Cerebellar nuclear complex (tissue), 1 donor: ENCODE measurements at regions not wholly inside any gene's neighbourhood (a gene's known extent, or its start where the extent isn't known, plus 50 kb on each side); places are given as distances from the start of the nearest gene placed in this dataset.

Experiments
- DNase-seq, 2 experiments: peaks; one replicate each; lab custom pipeline; 2025; lab: John Stamatoyannopoulos, UW

GRCh38 chr17:31715446-31715845, 143.6 kb downstream of the COPRS start:
- no peak for DNase-seq

- DNase-seq, result no peak
These were observed 154.6 kb downstream of the COPRS start for GRCh38 chr17:31704483-31704882.

- no peak for DNase-seq
These were observed 157.0 kb downstream of the COPRS start for GRCh38 chr17:31702041-31702440.

- no peak for DNase-seq
These were observed 158.1 kb downstream of the COPRS start for GRCh38 chr17:31700973-31701372.

GRCh38 chr17:31699886-31700285, 159.2 kb downstream of the COPRS start:
- DNase-seq, result no peak

- DNase-seq, result no peak
These were observed 159.8 kb downstream of the COPRS start for GRCh38 chr17:31699281-31699680.

GRCh38 chr17:31698751-31699150, 160.3 kb downstream of the COPRS start:
- DNase-seq, result no peak

- no peak for DNase-seq
These were observed 161.2 kb downstream of the COPRS start for GRCh38 chr17:31697838-31698237.

- DNase-seq, result no peak
These were observed 162.2 kb downstream of the COPRS start for GRCh38 chr17:31696703-31697325.

- peak; percentile 61 to 95 for DNase-seq
These were observed 162.9 kb downstream of the COPRS start for GRCh38 chr17:31696184-31696602.

GRCh38 chr17:31695456-31696090, 163.5 kb downstream of the COPRS start:
- DNase-seq, result peak in 1 of 2 experiments; percentile 76

- DNase-seq, result no peak
These were observed 165.4 kb downstream of the COPRS start for GRCh38 chr17:31693433-31694220.

GRCh38 chr17:31692632-31693031, 166.4 kb downstream of the COPRS start:
- DNase-seq, result no peak

- DNase-seq, result no peak
These were observed 167.0 kb downstream of the COPRS start for GRCh38 chr17:31692027-31692426.

GRCh38 chr17:31691251-31691905, 167.7 kb downstream of the COPRS start:
- DNase-seq, result no peak

- no peak for DNase-seq
These were observed 168.9 kb downstream of the COPRS start for GRCh38 chr17:31690151-31690551.

- DNase-seq, result no peak
These were observed 170.3 kb downstream of the COPRS start for GRCh38 chr17:31688701-31689100.

GRCh38 chr17:31687505-31688126, 171.4 kb downstream of the COPRS start:
- DNase-seq, result no peak

GRCh38 chr17:31686495-31686894, 172.5 kb downstream of the COPRS start:
- DNase-seq, result no peak

GRCh38 chr17:31684901-31685300, 174.1 kb downstream of the COPRS start:
- no peak for DNase-seq

- no peak for DNase-seq
These were observed 178.9 kb downstream of the COPRS start for GRCh38 chr17:31680126-31680525.

GRCh38 chr17:31679667-31680066, 179.4 kb downstream of the COPRS start:
- DNase-seq, result no peak
